ENCODE measurements at regions not wholly inside any gene's neighbourhood (a gene's known extent, or its start where the extent isn't known, plus 50 kb on each side); places are given as distances from the start of the nearest gene placed in this dataset.

DNA sequence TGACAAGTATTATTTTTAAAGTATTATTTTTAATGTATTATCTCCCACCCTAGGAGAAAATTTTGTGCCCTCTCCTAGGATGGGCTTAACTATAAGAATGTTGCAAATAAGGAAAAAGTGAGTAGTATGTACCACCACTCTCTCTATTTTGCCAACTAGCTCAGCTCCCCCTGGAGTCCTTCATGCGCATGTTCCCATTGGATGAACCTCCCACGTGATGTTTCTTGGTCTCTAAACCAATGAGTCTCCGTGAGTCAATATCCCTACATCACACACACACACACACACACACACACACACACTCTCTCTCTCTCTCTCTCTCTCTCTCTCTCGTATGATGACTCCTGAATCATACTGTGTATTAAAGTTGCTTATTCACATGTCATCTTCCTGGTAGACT, 129.7 kb upstream of the ZFP42 start:
- TF ChIP-seq, protein P1, sequence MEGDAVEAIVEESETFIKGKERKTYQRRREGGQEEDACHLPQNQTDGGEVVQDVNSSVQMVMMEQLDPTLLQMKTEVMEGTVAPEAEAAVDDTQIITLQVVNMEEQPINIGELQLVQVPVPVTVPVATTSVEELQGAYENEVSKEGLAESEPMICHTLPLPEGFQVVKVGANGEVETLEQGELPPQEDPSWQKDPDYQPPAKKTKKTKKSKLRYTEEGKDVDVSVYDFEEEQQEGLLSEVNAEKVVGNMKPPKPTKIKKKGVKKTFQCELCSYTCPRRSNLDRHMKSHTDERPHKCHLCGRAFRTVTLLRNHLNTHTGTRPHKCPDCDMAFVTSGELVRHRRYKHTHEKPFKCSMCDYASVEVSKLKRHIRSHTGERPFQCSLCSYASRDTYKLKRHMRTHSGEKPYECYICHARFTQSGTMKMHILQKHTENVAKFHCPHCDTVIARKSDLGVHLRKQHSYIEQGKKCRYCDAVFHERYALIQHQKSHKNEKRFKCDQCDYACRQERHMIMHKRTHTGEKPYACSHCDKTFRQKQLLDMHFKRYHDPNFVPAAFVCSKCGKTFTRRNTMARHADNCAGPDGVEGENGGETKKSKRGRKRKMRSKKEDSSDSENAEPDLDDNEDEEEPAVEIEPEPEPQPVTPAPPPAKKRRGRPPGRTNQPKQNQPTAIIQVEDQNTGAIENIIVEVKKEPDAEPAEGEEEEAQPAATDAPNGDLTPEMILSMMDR (IDR thresholded peaks at IDR 0.05; ENCODE audit: insufficient read depth, low read length, poor library complexity, severe bottlenecking) = no peak
- no peak for TF ChIP-seq EZH2phosphoT487 (conservative IDR thresholded peaks at IDR 0.05; ENCODE audit: low read length)

Data from SU-DHL-6 (cell line).